ENCODE measurements at regions not wholly inside any gene's neighbourhood (a gene's known extent, or its start where the extent isn't known, plus 50 kb on each side); places are given as distances from the start of the nearest gene placed in this dataset.

GRCh38 chr4:104901961-104902605, 244.6 kb upstream of the TET2 start:
- no peak for DNase-seq

- DNase-seq, result no peak
Observed at GRCh38 chr4:104905065-104905464, 241.6 kb upstream of the TET2 start.

- DNase-seq, result peak; percentile 2
Observed at GRCh38 chr4:104905546-104905945, 241.1 kb upstream of the TET2 start.

- no peak for DNase-seq
Observed at GRCh38 chr4:104906276-104906675, 240.4 kb upstream of the TET2 start.

GRCh38 chr4:104907074-104907649, 239.5 kb upstream of the TET2 start:
- DNase-seq, result no peak

GRCh38 chr4:104907991-104908390, 238.7 kb upstream of the TET2 start:
- DNase-seq, result no peak

GRCh38 chr4:104909376-104909775, 237.3 kb upstream of the TET2 start:
- DNase-seq, result no peak

- DNase-seq, result no peak
Observed at GRCh38 chr4:104912518-104912917, 234.2 kb upstream of the TET2 start.

- DNase-seq, result no peak
Observed at GRCh38 chr4:104915373-104915772, 231.3 kb upstream of the TET2 start.

- DNase-seq, result no peak
Observed at GRCh38 chr4:104915864-104916263, 230.8 kb upstream of the TET2 start.

GRCh38 chr4:104919406-104919805, 227.3 kb upstream of the TET2 start:
- no peak for DNase-seq

GRCh38 chr4:104930298-104930697, 216.4 kb upstream of the TET2 start:
- no peak for DNase-seq

- peak; percentile 33 for DNase-seq
Observed at GRCh38 chr4:104930745-104931736, 215.6 kb upstream of the TET2 start.

- no peak for DNase-seq
Observed at GRCh38 chr4:104938624-104939023, 208.1 kb upstream of the TET2 start.

- DNase-seq, result no peak
Observed at GRCh38 chr4:104940927-104941326, 205.7 kb upstream of the TET2 start.

GRCh38 chr4:104941661-104942062, 205.0 kb upstream of the TET2 start:
- no peak for DNase-seq

- DNase-seq, result no peak
Observed at GRCh38 chr4:104942990-104943743, 203.5 kb upstream of the TET2 start.

- DNase-seq, result no peak
Observed at GRCh38 chr4:104944596-104944995, 202.1 kb upstream of the TET2 start.

- DNase-seq, result no peak
Observed at GRCh38 chr4:104964410-104965175, 182.1 kb upstream of the TET2 start.

GRCh38 chr4:104966349-104967033, 180.2 kb upstream of the TET2 start:
- no peak for DNase-seq

GRCh38 chr4:104967034-104967401, 179.7 kb upstream of the TET2 start:
- DNase-seq, result no peak

All from fibroblast of upper back skin (primary cell).